ENCODE measurements at regions not wholly inside any gene's neighbourhood (a gene's known extent, or its start where the extent isn't known, plus 50 kb on each side); places are given as distances from the start of the nearest gene placed in this dataset.

GRCh38 chr3:161879470-161879869 lies 382.9 kb downstream of the OTOL1 start:
- Mint-ChIP-seq H3K27ac (no peak overlapping the region), H3K27me3 (ENCODE audit: low read depth in 3 of 3) (peaks cover 0 to 1% (median 0%) of the 10 kb centered on the region in 3 donors), H3K4me1 (no peaks in the 10 kb centered on the region), H3K4me3 (no peak overlapping the region), H3K9me3 (peaks cover 0 to 13% (median 2%) of the 10 kb centered on the region in 7 donors), H3K36me3 (no peaks in the 10 kb centered on the region)
- no CpG with 5 or more reads among the region's 1 CpG for WGBS (ENCODE audit: insufficient coverage)
- no peak for TF ChIP-seq CTCF (IDR thresholded peaks at IDR 0.05)
- DNase-seq: no peak
- Histone ChIP-seq H4K20me1 (ENCODE audit: insufficient read depth, low read length) (no peaks in the 10 kb centered on the region), H3K9me3 (replicated peaks in 1 of 2; ENCODE audit: control insufficient read depth in 1 of 2, insufficient read depth in 1 of 2, low read length in 2 of 2) (peaks cover 0 to 8% of the 10 kb centered on the region in 2 donors), H3K27me3 (ENCODE audit: control insufficient read depth in 2 of 2, insufficient read depth in 2 of 2, low read length in 2 of 2) (no peaks in the 10 kb centered on the region), H2AFZ (ENCODE audit: insufficient read depth, low read depth, low read length, poor library complexity, severe bottlenecking) (no peak overlapping the region), H3K4me3 (replicated peaks in 1 of 3; ENCODE audit: low read depth in 2 of 3, low read length in 3 of 3) (no peak overlapping the region), H3K4me1 (ENCODE audit: control insufficient read depth in 1 of 2, insufficient read depth in 2 of 2, low read length in 2 of 2) (no peaks in the 10 kb centered on the region), H3K27ac (ENCODE audit: low read depth in 1 of 2, low read length in 2 of 2) (no peak overlapping the region), H3K79me2 (ENCODE audit: insufficient read depth, low read length) (no peaks in the 10 kb centered on the region), H3K9ac (ENCODE audit: insufficient read depth, low read length, poor library complexity, severe bottlenecking) (no peak overlapping the region), H3K4me2 (replicated peaks; ENCODE audit: extremely low read depth, low read length, poor library complexity, severe bottlenecking) (no peak overlapping the region), H3K36me3 (replicated peaks in 1 of 2; ENCODE audit: control insufficient read depth in 1 of 2, insufficient read depth in 2 of 2, low read length in 2 of 2) (no peaks in the 10 kb centered on the region)
- intact Hi-C loops (cut with micrococcal nuclease): no loop called here

- Histone ChIP-seq H4K20me1 (ENCODE audit: insufficient read depth, low read length) (no peaks in the 10 kb centered on the region), H3K9ac (ENCODE audit: insufficient read depth, low read length, poor library complexity, severe bottlenecking) (no peak overlapping the region), H3K9me3 (replicated peaks in 1 of 2; ENCODE audit: control insufficient read depth in 1 of 2, insufficient read depth in 1 of 2, low read length in 2 of 2) (peaks cover 9 to 12% of the 10 kb centered on the region in 2 donors), H3K36me3 (replicated peaks in 1 of 2; ENCODE audit: control insufficient read depth in 1 of 2, insufficient read depth in 2 of 2, low read length in 2 of 2) (no peaks in the 10 kb centered on the region), H3K4me1 (ENCODE audit: control insufficient read depth in 1 of 2, insufficient read depth in 2 of 2, low read length in 2 of 2) (no peaks in the 10 kb centered on the region), H3K27me3 (ENCODE audit: control insufficient read depth in 2 of 2, insufficient read depth in 2 of 2, low read length in 2 of 2) (no peaks in the 10 kb centered on the region), H3K27ac (ENCODE audit: low read depth in 1 of 2, low read length in 2 of 2) (no peak overlapping the region), H3K4me2 (replicated peaks; ENCODE audit: extremely low read depth, low read length, poor library complexity, severe bottlenecking) (no peak overlapping the region), H2AFZ (ENCODE audit: insufficient read depth, low read depth, low read length, poor library complexity, severe bottlenecking) (no peak overlapping the region), H3K79me2 (ENCODE audit: insufficient read depth, low read length) (no peaks in the 10 kb centered on the region), H3K4me3 (replicated peaks in 1 of 3; ENCODE audit: low read depth in 2 of 3, low read length in 3 of 3) (no peak overlapping the region)
- 95% methylated on average over 4 of the region's 5 CpGs for WGBS (ENCODE audit: insufficient coverage)
- H3K4me1 Mint-ChIP-seq: no peaks in the 10 kb centered on the region
- H3K4me3 Mint-ChIP-seq: no peak overlapping the region
- DNase-seq: no peak
- no peak overlapping the region for H3K27ac Mint-ChIP-seq
- peaks cover 5 to 13% (median 9%) of the 10 kb centered on the region in 7 donors for H3K9me3 Mint-ChIP-seq
- peaks cover 0 to 1% (median 0%) of the 10 kb centered on the region in 3 donors for H3K27me3 Mint-ChIP-seq (ENCODE audit: low read depth in 3 of 3)
- H3K36me3 Mint-ChIP-seq: no peaks in the 10 kb centered on the region
- TF ChIP-seq CTCF (IDR thresholded peaks at IDR 0.05): no peak
- intact Hi-C loops (cut with micrococcal nuclease): no loop called here
These were observed 388.2 kb downstream of the OTOL1 start for GRCh38 chr3:161884830-161885229.

Measured in CD14-positive monocyte (primary cell).